ENCODE measurements at regions not wholly inside any gene's neighbourhood (a gene's known extent, or its start where the extent isn't known, plus 50 kb on each side); places are given as distances from the start of the nearest gene placed in this dataset.

DNA sequence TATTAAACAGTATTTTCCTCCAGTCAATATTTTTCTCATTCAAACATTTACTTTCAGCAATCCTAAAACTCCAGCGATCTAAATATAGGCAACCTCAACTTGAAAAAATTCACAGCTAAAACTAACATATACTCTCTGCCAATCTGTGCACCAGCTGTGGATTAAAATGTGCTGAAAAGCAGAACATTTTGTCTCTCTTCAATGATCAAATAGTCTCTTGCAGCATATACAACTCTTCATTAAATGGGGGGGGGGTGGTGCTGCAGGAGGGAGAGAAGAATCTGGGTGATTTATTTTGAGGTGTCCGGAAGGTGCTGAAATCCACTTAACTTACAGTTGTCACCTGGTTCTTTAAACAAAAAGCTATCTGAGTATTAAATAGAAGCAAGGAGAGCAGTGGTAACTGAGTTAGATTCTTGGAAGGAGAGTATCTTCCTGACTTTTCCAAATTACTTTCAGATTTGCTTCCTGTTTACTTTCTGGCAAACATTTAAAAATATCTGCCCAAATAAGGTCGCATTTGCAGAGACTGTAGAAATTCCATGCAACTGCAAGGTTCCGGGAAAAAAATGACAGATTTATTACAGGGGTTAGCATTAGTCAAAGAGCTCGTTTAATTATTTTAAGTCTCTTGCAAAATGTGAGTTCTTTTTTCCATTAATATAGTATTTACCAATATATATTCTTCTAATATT is 904.7 kb upstream of the ACVR2A start:
- no peaks in the 10 kb centered on the region for H3K9me3 ChIP-seq (ENCODE audit: control insufficient read depth, insufficient read depth, low read length)
- no CpG with 5 or more reads among the region's 5 CpGs for WGBS (ENCODE audit: insufficient coverage)
- H3K27me3 ChIP-seq (ENCODE audit: control insufficient read depth, insufficient read depth, low read length) = no peaks in the 10 kb centered on the region
- DNase-seq (ENCODE audit: low read depth in 4 of 6, low spot score in 6 of 6) = peak in 1 of 6 donors; percentile 49
- no peaks in the 10 kb centered on the region for H3K36me3 ChIP-seq (ENCODE audit: control insufficient read depth, insufficient read depth, low read length)
- no peak overlapping the region for H3K4me3 ChIP-seq (ENCODE audit: low read depth, low read length)
- H3K4me1 ChIP-seq (ENCODE audit: control insufficient read depth, insufficient read depth, low read length) = no peaks in the 10 kb centered on the region
- no peak overlapping the region for H3K27ac ChIP-seq (ENCODE audit: low read depth, low read length)

DNA sequence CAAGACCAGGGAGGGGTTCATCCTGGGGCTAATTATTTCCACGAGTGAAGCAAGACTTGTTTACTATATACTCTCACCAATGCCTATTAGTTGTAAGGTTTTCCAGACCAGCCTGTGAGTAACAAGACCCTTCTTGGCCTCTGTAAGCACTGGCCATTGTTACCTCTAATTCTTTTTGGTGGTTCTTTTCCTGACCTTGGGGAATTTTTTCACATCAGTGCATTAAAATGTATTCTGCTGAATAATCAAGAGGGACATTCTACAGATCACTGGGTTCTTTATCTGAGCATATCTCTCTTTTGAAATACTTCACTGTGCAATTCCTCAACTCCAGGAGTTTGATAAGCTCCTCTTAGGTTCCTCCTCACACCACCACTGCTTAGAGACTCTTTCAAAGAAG is 909.9 kb upstream of the ACVR2A start:
- H3K27me3 ChIP-seq (ENCODE audit: control insufficient read depth, insufficient read depth, low read length) = no peaks in the 10 kb centered on the region
- no peaks in the 10 kb centered on the region for H3K4me1 ChIP-seq (ENCODE audit: control insufficient read depth, insufficient read depth, low read length)
- no CpG with 5 or more reads among the region's 1 CpG for WGBS (ENCODE audit: insufficient coverage)
- H3K27ac ChIP-seq (ENCODE audit: low read depth, low read length) = no peak overlapping the region
- no peak overlapping the region for H3K4me3 ChIP-seq (ENCODE audit: low read depth, low read length)
- DNase-seq (ENCODE audit: low read depth in 4 of 6, low spot score in 6 of 6) = no peak
- H3K9me3 ChIP-seq (ENCODE audit: control insufficient read depth, insufficient read depth, low read length) = peaks cover 3% of the 10 kb centered on the region
- no peaks in the 10 kb centered on the region for H3K36me3 ChIP-seq (ENCODE audit: control insufficient read depth, insufficient read depth, low read length)

DNA sequence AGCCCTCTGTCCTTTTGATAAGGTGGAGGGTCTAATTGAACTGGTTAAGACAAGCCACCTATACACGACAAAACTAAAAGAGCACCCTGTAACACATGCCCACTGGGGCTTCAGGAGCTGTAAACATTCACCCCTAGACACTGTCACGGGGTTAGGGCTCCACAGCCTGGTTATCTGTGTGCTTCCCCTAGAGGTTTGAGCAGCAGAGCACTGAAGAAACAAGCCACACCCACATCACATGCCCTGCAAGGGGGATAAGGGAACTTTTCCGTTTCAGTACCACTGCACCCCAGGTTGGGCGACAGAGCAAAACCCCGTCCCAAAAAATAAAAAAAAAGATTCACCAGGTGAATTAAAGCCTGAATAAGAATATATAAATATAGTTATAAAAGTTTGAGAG is 913.7 kb upstream of the ACVR2A start:
- Histone ChIP-seq H3K4me1 (ENCODE audit: control insufficient read depth, insufficient read depth, low read length) (no peaks in the 10 kb centered on the region), H3K4me3 (ENCODE audit: low read depth, low read length) (no peak overlapping the region), H3K9me3 (ENCODE audit: control insufficient read depth, insufficient read depth, low read length) (peaks cover 3% of the 10 kb centered on the region), H3K27me3 (ENCODE audit: control insufficient read depth, insufficient read depth, low read length) (no peaks in the 10 kb centered on the region), H3K36me3 (ENCODE audit: control insufficient read depth, insufficient read depth, low read length) (no peaks in the 10 kb centered on the region), H3K27ac (ENCODE audit: low read depth, low read length) (no peak overlapping the region)
- WGBS (ENCODE audit: insufficient coverage) = no CpG with 5 or more reads among the region's 5 CpGs
- no peak for DNase-seq (ENCODE audit: low read depth in 4 of 6, low spot score in 6 of 6)

DNA sequence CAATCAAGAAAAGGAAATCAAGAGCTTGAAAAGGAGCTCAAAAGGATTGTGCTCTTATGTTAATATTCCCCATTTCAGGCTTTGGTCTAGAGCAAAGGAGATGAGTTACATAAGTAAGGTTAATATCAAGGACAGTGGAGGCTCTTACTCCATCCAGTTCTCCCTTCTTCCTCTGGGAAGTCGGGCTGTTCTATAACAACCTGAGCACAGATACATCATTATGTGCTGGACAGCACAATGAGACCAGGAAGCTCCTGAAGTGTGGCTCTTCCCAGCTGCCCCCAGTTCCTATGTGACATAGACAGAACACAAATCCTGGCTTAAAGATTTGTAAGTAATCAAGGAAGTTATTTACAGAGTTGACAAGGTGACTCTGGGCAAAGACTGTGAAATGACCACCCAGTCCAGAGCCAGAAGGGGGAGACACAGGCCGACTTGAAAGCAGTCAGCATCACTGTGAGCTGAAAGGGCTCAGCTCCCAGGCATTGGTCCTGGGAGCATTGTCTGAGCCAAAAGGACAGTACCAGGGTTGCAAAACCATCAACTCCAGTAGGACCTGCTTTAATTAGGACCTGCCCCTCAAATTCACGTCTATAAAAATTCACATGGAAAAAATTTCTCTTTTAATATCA is 917.6 kb upstream of the ACVR2A start:
- Histone ChIP-seq H3K4me3 (ENCODE audit: low read depth, low read length) (no peak overlapping the region), H3K27ac (ENCODE audit: low read depth, low read length) (no peak overlapping the region), H3K27me3 (ENCODE audit: control insufficient read depth, insufficient read depth, low read length) (no peaks in the 10 kb centered on the region), H3K4me1 (ENCODE audit: control insufficient read depth, insufficient read depth, low read length) (no peaks in the 10 kb centered on the region), H3K36me3 (ENCODE audit: control insufficient read depth, insufficient read depth, low read length) (no peaks in the 10 kb centered on the region), H3K9me3 (ENCODE audit: control insufficient read depth, insufficient read depth, low read length) (no peaks in the 10 kb centered on the region)
- DNase-seq (ENCODE audit: low read depth in 4 of 6, low spot score in 6 of 6) = peak in 4 of 6 donors; percentile 22 to 88 (median 62)
- whole genome bisulfite sequencing (ENCODE audit: insufficient coverage) = 0% methylated on average over 1 of the region's 3 CpGs

DNA sequence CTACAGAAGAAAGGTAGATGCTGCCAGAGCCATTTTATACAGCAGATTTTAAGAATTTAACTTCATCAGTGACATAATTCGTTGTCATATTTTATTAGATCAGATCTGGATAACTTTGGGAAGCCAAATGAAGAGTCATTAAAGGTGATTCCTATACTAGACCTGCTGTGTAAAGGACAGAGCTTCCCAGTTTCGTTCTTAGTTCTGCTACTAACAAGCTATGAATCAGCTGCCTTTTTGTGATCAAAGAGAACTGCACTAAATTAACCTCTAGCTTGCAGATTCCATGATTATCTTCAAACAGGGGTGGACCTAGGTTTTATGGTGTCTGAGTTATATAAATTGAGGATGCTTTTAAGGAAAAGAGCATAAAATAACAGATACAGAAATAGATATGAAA is 926.5 kb upstream of the ACVR2A start:
- DNase-seq (ENCODE audit: low read depth in 4 of 6, low spot score in 6 of 6) = no peak
- Histone ChIP-seq H3K4me3 (ENCODE audit: low read depth, low read length) (no peak overlapping the region), H3K27ac (ENCODE audit: low read depth, low read length) (no peak overlapping the region), H3K27me3 (ENCODE audit: control insufficient read depth, insufficient read depth, low read length) (no peaks in the 10 kb centered on the region), H3K9me3 (ENCODE audit: control insufficient read depth, insufficient read depth, low read length) (no peaks in the 10 kb centered on the region), H3K36me3 (ENCODE audit: control insufficient read depth, insufficient read depth, low read length) (no peaks in the 10 kb centered on the region), H3K4me1 (ENCODE audit: control insufficient read depth, insufficient read depth, low read length) (no peaks in the 10 kb centered on the region)
- WGBS (ENCODE audit: insufficient coverage) = no CpG with 5 or more reads among the region's 2 CpGs

DNA sequence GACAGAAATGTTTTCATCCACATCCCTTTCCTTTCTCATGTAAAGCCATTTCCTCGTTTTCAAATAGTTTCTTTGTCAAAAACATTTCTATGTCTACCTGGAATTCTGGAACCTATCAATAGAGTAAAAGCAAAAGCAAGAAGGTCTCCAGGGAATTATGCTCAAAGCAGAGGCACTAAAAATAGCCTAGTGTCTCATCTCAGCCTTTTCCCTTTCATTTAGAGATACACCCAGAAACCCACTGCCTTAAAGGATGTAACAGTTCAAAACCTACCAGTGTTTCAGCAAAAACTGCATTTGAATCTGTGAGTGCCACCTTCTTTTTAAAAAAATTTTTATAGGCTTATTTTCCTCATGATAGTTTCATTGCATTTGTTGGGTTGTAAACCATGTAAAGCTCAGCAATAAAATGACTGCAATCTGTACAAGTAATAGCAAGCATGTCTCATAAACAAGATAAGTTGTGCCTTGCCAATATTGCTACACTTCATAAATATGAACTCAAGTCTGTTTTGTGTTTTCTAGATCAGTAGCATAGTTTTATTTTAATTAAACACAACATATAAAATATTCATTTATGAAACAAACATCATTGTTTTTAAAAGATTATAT is 927.3 kb upstream of the ACVR2A start:
- Histone ChIP-seq H3K4me3 (ENCODE audit: low read depth, low read length) (no peak overlapping the region), H3K27ac (ENCODE audit: low read depth, low read length) (no peak overlapping the region), H3K36me3 (ENCODE audit: control insufficient read depth, insufficient read depth, low read length) (no peaks in the 10 kb centered on the region), H3K9me3 (ENCODE audit: control insufficient read depth, insufficient read depth, low read length) (no peaks in the 10 kb centered on the region), H3K27me3 (ENCODE audit: control insufficient read depth, insufficient read depth, low read length) (no peaks in the 10 kb centered on the region), H3K4me1 (ENCODE audit: control insufficient read depth, insufficient read depth, low read length) (no peaks in the 10 kb centered on the region)
- DNase-seq (ENCODE audit: low read depth in 4 of 6, low spot score in 6 of 6) = peak in 2 of 6 donors; percentile 14 to 86
- WGBS (ENCODE audit: insufficient coverage) = no CpG with 5 or more reads among the region's 1 CpG

DNA sequence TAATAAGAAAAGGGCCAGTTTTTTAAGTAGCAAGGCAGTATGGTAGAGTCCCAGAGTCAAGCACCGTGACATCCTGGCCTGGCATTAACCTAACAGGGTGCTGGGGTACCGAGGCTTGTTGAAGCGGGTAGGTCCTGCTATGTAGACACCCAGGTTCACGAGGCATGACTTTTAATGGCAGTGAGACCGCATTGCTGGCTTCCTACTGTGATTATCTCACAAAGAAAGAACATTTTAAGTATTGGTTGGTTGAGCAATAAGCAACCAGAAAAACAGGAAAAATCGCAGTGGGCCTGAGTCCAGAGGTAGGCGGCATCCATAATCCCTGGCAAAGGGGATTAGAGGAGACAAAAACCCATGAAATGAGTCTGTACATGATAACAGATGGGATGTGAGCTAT is 927.9 kb upstream of the ACVR2A start:
- no peak overlapping the region for H3K27ac ChIP-seq (ENCODE audit: low read depth, low read length)
- no peak overlapping the region for H3K4me3 ChIP-seq (ENCODE audit: low read depth, low read length)
- no peaks in the 10 kb centered on the region for H3K4me1 ChIP-seq (ENCODE audit: control insufficient read depth, insufficient read depth, low read length)
- WGBS (ENCODE audit: insufficient coverage) = 83% methylated on average over 6 of the region's 7 CpGs
- H3K36me3 ChIP-seq (ENCODE audit: control insufficient read depth, insufficient read depth, low read length) = no peaks in the 10 kb centered on the region
- DNase-seq (ENCODE audit: low read depth in 4 of 6, low spot score in 6 of 6) = no peak
- H3K27me3 ChIP-seq (ENCODE audit: control insufficient read depth, insufficient read depth, low read length) = no peaks in the 10 kb centered on the region
- H3K9me3 ChIP-seq (ENCODE audit: control insufficient read depth, insufficient read depth, low read length) = no peaks in the 10 kb centered on the region

DNA sequence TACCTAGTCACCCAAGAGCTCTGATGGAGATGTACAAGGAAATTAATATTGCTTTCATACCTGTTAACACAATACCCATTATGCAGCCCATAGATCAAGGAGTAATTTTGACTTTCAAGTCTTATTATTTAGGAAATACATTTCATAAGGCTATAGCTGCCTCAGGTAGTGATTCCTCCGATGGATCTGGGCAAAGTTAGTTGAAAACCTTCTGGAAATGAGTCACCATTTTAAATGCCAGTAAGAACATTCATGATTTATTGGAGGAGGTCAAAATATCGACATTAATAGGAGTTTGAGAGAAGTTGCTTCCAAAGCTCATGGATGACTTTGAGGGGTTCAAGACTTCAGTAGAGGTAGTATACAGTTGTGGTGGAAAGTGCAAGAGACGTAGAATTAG is 931.4 kb upstream of the ACVR2A start:
- Histone ChIP-seq H3K27me3 (ENCODE audit: control insufficient read depth, insufficient read depth, low read length) (no peaks in the 10 kb centered on the region), H3K36me3 (ENCODE audit: control insufficient read depth, insufficient read depth, low read length) (no peaks in the 10 kb centered on the region), H3K4me3 (ENCODE audit: low read depth, low read length) (no peak overlapping the region), H3K4me1 (ENCODE audit: control insufficient read depth, insufficient read depth, low read length) (no peaks in the 10 kb centered on the region), H3K9me3 (ENCODE audit: control insufficient read depth, insufficient read depth, low read length) (no peaks in the 10 kb centered on the region), H3K27ac (ENCODE audit: low read depth, low read length) (no peak overlapping the region)
- 100% methylated on average over 3 of the region's 3 CpGs for WGBS (ENCODE audit: insufficient coverage)
- DNase-seq (ENCODE audit: low read depth in 4 of 6, low spot score in 6 of 6) = no peak

DNA sequence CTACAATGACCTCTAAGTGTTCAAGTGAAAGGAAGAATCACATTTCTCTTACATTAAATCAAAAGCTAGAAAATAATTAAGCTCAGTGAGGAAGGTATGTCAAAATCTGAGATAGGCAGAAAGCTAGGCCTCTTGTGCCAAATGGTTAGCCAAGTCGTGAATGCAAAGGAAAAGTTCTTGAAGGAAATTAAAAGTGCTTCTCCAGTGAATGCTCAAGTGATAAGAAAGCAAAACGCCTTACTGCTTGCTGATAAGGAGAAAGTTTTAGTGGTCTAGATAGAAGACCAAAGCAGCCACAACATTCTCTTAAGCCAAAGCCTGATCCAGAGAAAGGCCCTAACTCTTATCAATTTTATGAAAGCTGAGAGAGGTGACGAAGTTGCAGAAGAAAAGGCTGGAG is 932.3 kb upstream of the ACVR2A start:
- Histone ChIP-seq H3K27me3 (ENCODE audit: control insufficient read depth, insufficient read depth, low read length) (no peaks in the 10 kb centered on the region), H3K27ac (ENCODE audit: low read depth, low read length) (no peak overlapping the region), H3K4me3 (ENCODE audit: low read depth, low read length) (no peak overlapping the region), H3K36me3 (ENCODE audit: control insufficient read depth, insufficient read depth, low read length) (no peaks in the 10 kb centered on the region), H3K4me1 (ENCODE audit: control insufficient read depth, insufficient read depth, low read length) (no peaks in the 10 kb centered on the region), H3K9me3 (ENCODE audit: control insufficient read depth, insufficient read depth, low read length) (no peaks in the 10 kb centered on the region)
- 75% methylated on average over 1 of the region's 3 CpGs for WGBS (ENCODE audit: insufficient coverage)
- DNase-seq (ENCODE audit: low read depth in 4 of 6, low spot score in 6 of 6) = no peak

DNA sequence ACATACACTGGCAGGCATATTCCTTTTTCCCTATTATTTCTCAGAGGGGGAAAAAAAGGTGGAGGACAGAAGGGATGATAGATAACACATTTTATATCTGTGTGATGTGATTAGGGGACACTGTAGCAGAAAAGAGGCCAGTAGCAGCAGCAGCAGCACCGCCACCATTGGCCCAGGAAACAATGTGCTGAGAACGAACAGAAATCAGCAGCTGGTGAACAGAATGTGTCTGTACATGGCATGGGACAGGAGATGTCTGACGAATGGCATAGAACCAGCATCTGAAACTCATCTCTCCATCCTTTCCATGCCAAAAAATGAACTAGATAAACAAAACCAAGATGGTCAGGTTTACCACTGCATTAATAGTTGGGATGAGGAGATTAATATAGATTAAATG is 936.1 kb upstream of the ACVR2A start:
- H3K4me3 ChIP-seq (ENCODE audit: low read depth, low read length) = no peak overlapping the region
- no peaks in the 10 kb centered on the region for H3K9me3 ChIP-seq (ENCODE audit: control insufficient read depth, insufficient read depth, low read length)
- no CpG with 5 or more reads among the region's 3 CpGs for WGBS (ENCODE audit: insufficient coverage)
- H3K27ac ChIP-seq (ENCODE audit: low read depth, low read length) = no peak overlapping the region
- no peaks in the 10 kb centered on the region for H3K27me3 ChIP-seq (ENCODE audit: control insufficient read depth, insufficient read depth, low read length)
- peak in 2 of 6 donors; percentile 22 to 53 for DNase-seq (ENCODE audit: low read depth in 4 of 6, low spot score in 6 of 6)
- H3K4me1 ChIP-seq (ENCODE audit: control insufficient read depth, insufficient read depth, low read length) = no peaks in the 10 kb centered on the region
- H3K36me3 ChIP-seq (ENCODE audit: control insufficient read depth, insufficient read depth, low read length) = no peaks in the 10 kb centered on the region
